HEK293 (cell line): ENCODE measurements at regions not wholly inside any gene's neighbourhood (a gene's known extent, or its start where the extent isn't known, plus 50 kb on each side); places are given as distances from the start of the nearest gene placed in this dataset.
A peak's percentile ranks its signal among the peaks of the same experiment; 100 is the strongest.

ENCODE experiments used
- CTCF ChIA-PET: fragments of 350-600 bp; formaldehyde crosslinking; extraction: SDS; loops from one replicate; lab custom pipeline; 2021; ENCODE audit warnings: antibody characterized with exemption; lab: Yijun Ruan, JAX
- POLR2A ChIA-PET: fragments of 300-600 bp; formaldehyde crosslinking; extraction: SDS; loops from one replicate; lab custom pipeline; 2020; ENCODE audit warnings: antibody characterized with exemption, inconsistent platforms; lab: Yijun Ruan, JAX
- H3K27ac ChIP-seq: fragments of 200-500 bp; sonication (Bioruptor generic); 2 replicates; pipeline ENCODE4 v1.5.1; 2014; ENCODE audit warnings: low read depth, low read length, control low read depth, inconsistent platforms; ENCODE audit errors: extremely low read depth
- H3K36me3 ChIP-seq, 2 experiments: fragments of 200-500 bp in 1 of 2; sonication (Bioruptor generic) in 1 of 2; 1 replicate in 1 of 2; 2 replicates in 1 of 2; pipeline ENCODE4 v1.5.1; 2014 to 2017; ENCODE audit warnings: inconsistent platforms in 2 of 2, low read length in 2 of 2; ENCODE audit not compliant: control insufficient read depth in 2 of 2, insufficient read depth in 1 of 2
- H3K4me1 ChIP-seq: fragments of 200-500 bp; sonication (Bioruptor generic); 2 replicates; pipeline ENCODE4 v1.5.1; 2014; ENCODE audit warnings: mild to moderate bottlenecking, low read length, inconsistent platforms; ENCODE audit not compliant: control insufficient read depth, insufficient read depth
- H3K4me3 ChIP-seq: 2 replicates; pipeline ENCODE4 v1.5.1; 2011; ENCODE audit warnings: low read depth, mild to moderate bottlenecking, control low read depth, low read length, moderate library complexity
- H3K9me3 ChIP-seq: fragments of 200-500 bp; sonication (Bioruptor generic); 2 replicates; pipeline ENCODE4 v1.5.1; 2014; ENCODE audit warnings: low read depth, low read length, inconsistent platforms; ENCODE audit not compliant: control insufficient read depth, insufficient read depth
- HOXC10 ChIP-seq: sonication (generic); formaldehyde crosslinking; IDR thresholded peaks from 2 replicates; pipeline ENCODE4 v1.8.1; 2023; ENCODE audit warnings: mild to moderate bottlenecking, missing genetic modification reagents
- IKZF3 ChIP-seq: fragments of 450-650 bp; IDR thresholded peaks from 2 replicates; pipeline ENCODE4 v1.5.0; 2018; ENCODE audit warnings: missing biosample characterization, mild to moderate bottlenecking, missing genetic modification characterization, moderate library complexity
- OSR2 ChIP-seq: fragments of 450-650 bp; formaldehyde crosslinking; IDR thresholded peaks from 2 replicates; pipeline ENCODE4 v1.5.1; 2016; ENCODE audit warnings: missing biosample characterization, missing genetic modification characterization
- OVOL3 ChIP-seq: fragments of 450-650 bp; formaldehyde crosslinking; IDR thresholded peaks from 2 replicates; pipeline ENCODE4 v1.5.1; 2016; ENCODE audit warnings: missing biosample characterization, missing genetic modification characterization
- SCRT2 ChIP-seq: fragments of 450-650 bp; formaldehyde crosslinking; IDR thresholded peaks from 2 replicates; pipeline ENCODE4 v1.5.1; 2016; ENCODE audit warnings: missing biosample characterization, missing genetic modification characterization
- ZFP69B ChIP-seq: fragments of 450-650 bp; formaldehyde crosslinking; IDR thresholded peaks from 2 replicates; pipeline ENCODE4 v1.5.1; 2016; ENCODE audit warnings: missing biosample characterization, missing genetic modification characterization
- ZNF114 ChIP-seq: fragments of 450-650 bp; formaldehyde crosslinking; IDR thresholded peaks from 2 replicates; pipeline ENCODE4 v1.5.0; 2017; ENCODE audit warnings: missing biosample characterization, missing genetic modification characterization
- ZNF19 ChIP-seq: fragments of 450-650 bp; formaldehyde crosslinking; IDR thresholded peaks from 2 replicates; pipeline ENCODE4; 2016; ENCODE audit warnings: missing biosample characterization, missing genetic modification characterization, low read depth
- ZNF24 ChIP-seq: fragments of 450-650 bp; formaldehyde crosslinking; IDR thresholded peaks from 2 replicates; pipeline ENCODE4 v1.5.1; 2016; ENCODE audit warnings: missing biosample characterization, missing genetic modification characterization
- ZNF366 ChIP-seq: fragments of 450-650 bp; formaldehyde crosslinking; conservative IDR thresholded peaks from 2 replicates; pipeline ENCODE4 v1.5.1; 2016; ENCODE audit warnings: missing biosample characterization, missing genetic modification characterization
- ZNF501 ChIP-seq: fragments of 450-650 bp; formaldehyde crosslinking; IDR thresholded peaks from 2 replicates; pipeline ENCODE4 v1.5.1; 2016; ENCODE audit warnings: missing biosample characterization, missing genetic modification characterization
- ZNF555 ChIP-seq: fragments of 450-650 bp; formaldehyde crosslinking; conservative IDR thresholded peaks from 2 replicates; pipeline ENCODE4 v1.5.1; 2017; ENCODE audit warnings: missing biosample characterization, mild to moderate bottlenecking, missing genetic modification characterization, inconsistent platforms
- ZNF558 ChIP-seq: fragments of 450-650 bp; formaldehyde crosslinking; IDR thresholded peaks from 2 replicates; pipeline ENCODE4 v1.5.1; 2016; ENCODE audit warnings: missing biosample characterization, missing genetic modification characterization
- ZNF596 ChIP-seq: fragments of 450-650 bp; IDR thresholded peaks from 2 replicates; pipeline ENCODE4 v1.5.0; 2018; ENCODE audit warnings: missing biosample characterization, mild to moderate bottlenecking, missing genetic modification characterization, moderate library complexity
- ZNF76 ChIP-seq: fragments of 450-650 bp; formaldehyde crosslinking; IDR thresholded peaks from 2 replicates; pipeline ENCODE4; 2016; ENCODE audit warnings: low read depth, missing biosample characterization, missing genetic modification characterization, borderline replicate concordance
- TF ChIP-seq, protein P1 (sequence below): fragments of 450-650 bp; formaldehyde crosslinking; IDR thresholded peaks from 2 replicates; pipeline ENCODE4 v1.5.1; 2016; ENCODE audit warnings: missing biosample characterization, missing genetic modification characterization
- TF ChIP-seq, protein P2 (sequence below): fragments of 450-650 bp; formaldehyde crosslinking; IDR thresholded peaks from 2 replicates; pipeline ENCODE4 v1.5.1; 2016; ENCODE audit warnings: missing biosample characterization, missing genetic modification characterization
- TF ChIP-seq, protein P3 (sequence below): fragments of 450-650 bp; formaldehyde crosslinking; IDR thresholded peaks from 2 replicates; pipeline ENCODE4 v1.5.1; 2017; ENCODE audit warnings: missing biosample characterization, missing genetic modification characterization
- TF ChIP-seq, protein P4 (sequence below): fragments of 450-650 bp; formaldehyde crosslinking; IDR thresholded peaks from 2 replicates; pipeline ENCODE4 v1.5.1; 2016; ENCODE audit warnings: missing biosample characterization, missing genetic modification characterization
- TF ChIP-seq, protein P5 (sequence below): fragments of 450-650 bp; formaldehyde crosslinking; IDR thresholded peaks from 2 replicates; pipeline ENCODE4; 2016; ENCODE audit warnings: missing biosample characterization, missing genetic modification characterization

DNA sequence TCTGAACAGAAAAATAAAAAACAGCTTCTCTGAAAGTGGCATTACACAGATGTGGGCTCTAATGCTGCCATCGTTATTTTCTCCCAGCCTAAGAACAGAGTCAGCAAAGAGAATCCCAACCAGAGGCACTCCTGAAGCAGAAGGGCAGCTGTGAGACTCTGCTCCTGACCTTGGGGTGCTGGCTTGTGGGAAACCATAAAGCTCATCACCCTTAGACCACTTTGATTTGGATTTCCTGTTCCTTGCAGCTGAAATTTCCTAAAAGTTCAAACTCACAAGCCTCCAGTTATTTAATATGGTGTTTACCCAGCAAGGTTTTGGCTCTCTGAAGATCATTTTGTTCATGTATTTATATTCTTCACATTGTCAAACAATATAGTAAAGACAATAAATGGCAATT lies 814.8 kb downstream of the TNS3 start (continued):
- TF ChIP-seq ZNF596 (tag by site-specific recombination) = no peak
- TF ChIP-seq OSR2 (tag by site-specific recombination) = no peak
- no peak for TF ChIP-seq ZNF555 (tag by site-specific recombination)
- TF ChIP-seq, protein P1, sequence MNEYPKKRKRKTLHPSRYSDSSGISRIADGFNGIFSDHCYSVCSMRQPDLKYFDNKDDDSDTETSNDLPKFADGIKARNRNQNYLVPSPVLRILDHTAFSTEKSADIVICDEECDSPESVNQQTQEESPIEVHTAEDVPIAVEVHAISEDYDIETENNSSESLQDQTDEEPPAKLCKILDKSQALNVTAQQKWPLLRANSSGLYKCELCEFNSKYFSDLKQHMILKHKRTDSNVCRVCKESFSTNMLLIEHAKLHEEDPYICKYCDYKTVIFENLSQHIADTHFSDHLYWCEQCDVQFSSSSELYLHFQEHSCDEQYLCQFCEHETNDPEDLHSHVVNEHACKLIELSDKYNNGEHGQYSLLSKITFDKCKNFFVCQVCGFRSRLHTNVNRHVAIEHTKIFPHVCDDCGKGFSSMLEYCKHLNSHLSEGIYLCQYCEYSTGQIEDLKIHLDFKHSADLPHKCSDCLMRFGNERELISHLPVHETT (tag by site-specific recombination) = no peak
- no peak for TF ChIP-seq ZNF501
- no peak for TF ChIP-seq ZNF558 (tag by site-specific recombination)
- TF ChIP-seq, protein P2, sequence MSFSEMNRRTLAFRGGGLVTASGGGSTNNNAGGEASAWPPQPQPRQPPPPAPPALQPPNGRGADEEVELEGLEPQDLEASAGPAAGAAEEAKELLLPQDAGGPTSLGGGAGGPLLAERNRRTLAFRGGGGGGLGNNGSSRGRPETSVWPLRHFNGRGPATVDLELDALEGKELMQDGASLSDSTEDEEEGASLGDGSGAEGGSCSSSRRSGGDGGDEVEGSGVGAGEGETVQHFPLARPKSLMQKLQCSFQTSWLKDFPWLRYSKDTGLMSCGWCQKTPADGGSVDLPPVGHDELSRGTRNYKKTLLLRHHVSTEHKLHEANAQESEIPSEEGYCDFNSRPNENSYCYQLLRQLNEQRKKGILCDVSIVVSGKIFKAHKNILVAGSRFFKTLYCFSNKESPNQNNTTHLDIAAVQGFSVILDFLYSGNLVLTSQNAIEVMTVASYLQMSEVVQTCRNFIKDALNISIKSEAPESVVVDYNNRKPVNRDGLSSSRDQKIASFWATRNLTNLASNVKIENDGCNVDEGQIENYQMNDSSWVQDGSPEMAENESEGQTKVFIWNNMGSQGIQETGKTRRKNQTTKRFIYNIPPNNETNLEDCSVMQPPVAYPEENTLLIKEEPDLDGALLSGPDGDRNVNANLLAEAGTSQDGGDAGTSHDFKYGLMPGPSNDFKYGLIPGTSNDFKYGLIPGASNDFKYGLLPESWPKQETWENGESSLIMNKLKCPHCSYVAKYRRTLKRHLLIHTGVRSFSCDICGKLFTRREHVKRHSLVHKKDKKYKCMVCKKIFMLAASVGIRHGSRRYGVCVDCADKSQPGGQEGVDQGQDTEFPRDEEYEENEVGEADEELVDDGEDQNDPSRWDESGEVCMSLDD (tag by site-specific recombination) = no peak

DNA sequence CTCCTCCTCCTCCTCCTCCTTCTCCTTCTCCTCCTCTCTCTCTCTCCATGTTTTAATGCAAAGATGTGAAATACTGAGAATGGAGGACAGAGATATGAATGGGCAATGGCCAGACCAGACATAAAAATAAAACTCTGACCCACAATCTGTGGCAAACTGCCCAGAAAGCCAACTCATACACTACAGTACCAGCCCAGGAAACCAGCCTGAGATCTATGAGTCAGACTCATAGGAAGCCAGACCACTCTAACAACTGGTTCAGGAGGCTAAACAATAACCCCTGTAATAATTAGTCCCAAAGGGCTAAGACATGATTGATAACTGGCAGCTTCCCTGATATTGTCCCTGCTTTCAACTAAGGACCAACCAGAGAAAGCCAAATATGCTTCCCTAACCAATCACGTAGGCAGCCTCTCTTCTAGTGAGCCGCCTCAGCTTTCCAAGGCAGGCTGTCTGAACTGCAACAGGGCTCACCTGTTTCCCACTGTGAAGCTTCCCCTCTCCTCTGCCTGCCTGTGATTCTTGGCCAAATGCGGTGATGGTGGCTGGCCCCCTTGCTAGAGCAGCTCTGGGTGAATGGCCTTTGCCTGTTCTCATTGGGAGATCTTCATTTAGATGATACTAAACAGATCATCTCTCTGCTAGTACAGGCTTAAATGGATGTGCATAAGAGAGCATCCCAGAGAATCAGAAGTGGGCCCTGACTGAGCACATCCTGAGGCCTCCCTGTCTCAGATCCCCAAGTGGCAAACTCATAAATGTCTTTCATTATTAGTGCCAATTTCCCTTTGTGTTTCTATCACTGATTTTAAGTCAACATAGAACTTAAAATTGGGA lies 817.6 kb downstream of the TNS3 start:
- Histone ChIP-seq H3K27ac (no peak overlapping the region), H3K9me3 (no peaks in the 10 kb centered on the region), H3K4me3 (no peak overlapping the region), H3K4me1 (no peaks in the 10 kb centered on the region), H3K36me3 (no peaks in the 10 kb centered on the region)
- ChIA-PET CTCF (no interaction called here), POLR2A (no interaction called here)
- no peak for TF ChIP-seq ZNF114 (tag by site-specific recombination)
- peak; percentile 67 for TF ChIP-seq SCRT2 (tag by site-specific recombination)
- TF ChIP-seq ZNF366 (tag by site-specific recombination) = 0 out of 2 replicates have a peak, but pooled peaks have one; percentile 20
- TF ChIP-seq OSR2 (tag by site-specific recombination) = 0 out of 2 replicates have a peak, but pooled peaks have one; percentile 33

DNA sequence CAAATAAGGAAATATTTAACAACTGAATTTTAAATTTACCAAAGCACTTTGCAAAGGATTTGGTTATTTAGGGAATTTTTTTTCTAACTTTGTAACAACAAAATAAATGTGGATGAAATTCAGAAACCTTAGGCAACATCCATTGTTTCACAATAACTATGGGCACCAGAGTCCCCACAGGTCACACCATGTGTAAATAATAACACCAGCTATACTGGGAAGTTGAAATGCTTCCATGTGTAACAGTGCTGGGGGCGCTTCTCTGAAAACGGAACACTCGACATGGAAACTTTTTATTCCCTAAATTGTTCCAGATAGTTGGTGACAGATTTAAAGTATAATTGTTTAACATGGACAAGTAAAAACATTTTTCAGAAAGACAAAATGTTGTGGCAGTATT lies 818.6 kb downstream of the TNS3 start:
- Histone ChIP-seq H3K9me3 (no peaks in the 10 kb centered on the region), H3K4me1 (no peaks in the 10 kb centered on the region), H3K36me3 (no peaks in the 10 kb centered on the region), H3K4me3 (no peak overlapping the region), H3K27ac (no peak overlapping the region)
- ChIA-PET POLR2A (no interaction called here), CTCF (interaction anchor here (0.6 kb wide), 1 partner anchor 841 kb away, joined by 4 read pairs; no protein-coding TSS in a partner anchor)
- TF ChIP-seq, protein P3, sequence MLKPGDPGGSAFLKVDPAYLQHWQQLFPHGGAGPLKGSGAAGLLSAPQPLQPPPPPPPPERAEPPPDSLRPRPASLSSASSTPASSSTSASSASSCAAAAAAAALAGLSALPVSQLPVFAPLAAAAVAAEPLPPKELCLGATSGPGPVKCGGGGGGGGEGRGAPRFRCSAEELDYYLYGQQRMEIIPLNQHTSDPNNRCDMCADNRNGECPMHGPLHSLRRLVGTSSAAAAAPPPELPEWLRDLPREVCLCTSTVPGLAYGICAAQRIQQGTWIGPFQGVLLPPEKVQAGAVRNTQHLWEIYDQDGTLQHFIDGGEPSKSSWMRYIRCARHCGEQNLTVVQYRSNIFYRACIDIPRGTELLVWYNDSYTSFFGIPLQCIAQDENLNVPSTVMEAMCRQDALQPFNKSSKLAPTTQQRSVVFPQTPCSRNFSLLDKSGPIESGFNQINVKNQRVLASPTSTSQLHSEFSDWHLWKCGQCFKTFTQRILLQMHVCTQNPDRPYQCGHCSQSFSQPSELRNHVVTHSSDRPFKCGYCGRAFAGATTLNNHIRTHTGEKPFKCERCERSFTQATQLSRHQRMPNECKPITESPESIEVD (tag by site-specific recombination) = no peak
- no peak for TF ChIP-seq ZNF24
- TF ChIP-seq, protein P1 (tag by site-specific recombination) = no peak
- TF ChIP-seq, protein P4, sequence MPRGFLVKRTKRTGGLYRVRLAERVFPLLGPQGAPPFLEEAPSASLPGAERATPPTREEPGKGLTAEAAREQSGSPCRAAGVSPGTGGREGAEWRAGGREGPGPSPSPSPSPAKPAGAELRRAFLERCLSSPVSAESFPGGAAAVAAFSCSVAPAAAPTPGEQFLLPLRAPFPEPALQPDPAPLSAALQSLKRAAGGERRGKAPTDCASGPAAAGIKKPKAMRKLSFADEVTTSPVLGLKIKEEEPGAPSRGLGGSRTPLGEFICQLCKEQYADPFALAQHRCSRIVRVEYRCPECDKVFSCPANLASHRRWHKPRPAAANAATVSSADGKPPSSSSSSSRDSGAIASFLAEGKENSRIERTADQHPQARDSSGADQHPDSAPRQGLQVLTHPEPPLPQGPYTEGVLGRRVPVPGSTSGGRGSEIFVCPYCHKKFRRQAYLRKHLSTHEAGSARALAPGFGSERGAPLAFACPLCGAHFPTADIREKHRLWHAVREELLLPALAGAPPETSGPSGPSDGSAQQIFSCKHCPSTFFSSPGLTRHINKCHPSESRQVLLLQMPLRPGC (tag by site-specific recombination) = no peak
- TF ChIP-seq ZNF76 (tag by site-specific recombination) = no peak
- no peak for TF ChIP-seq HOXC10 (CRISPR knock-in tag)
- no peak for TF ChIP-seq ZFP69B
- TF ChIP-seq, protein P5, sequence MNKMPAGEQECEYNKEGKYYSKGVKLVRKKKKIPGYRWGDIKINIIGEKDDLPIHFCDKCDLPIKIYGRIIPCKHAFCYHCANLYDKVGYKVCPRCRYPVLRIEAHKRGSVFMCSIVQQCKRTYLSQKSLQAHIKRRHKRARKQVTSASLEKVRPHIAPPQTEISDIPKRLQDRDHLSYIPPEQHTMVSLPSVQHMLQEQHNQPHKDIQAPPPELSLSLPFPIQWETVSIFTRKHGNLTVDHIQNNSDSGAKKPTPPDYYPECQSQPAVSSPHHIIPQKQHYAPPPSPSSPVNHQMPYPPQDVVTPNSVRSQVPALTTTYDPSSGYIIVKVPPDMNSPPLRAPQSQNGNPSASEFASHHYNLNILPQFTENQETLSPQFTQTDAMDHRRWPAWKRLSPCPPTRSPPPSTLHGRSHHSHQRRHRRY (tag by site-specific recombination) = no peak
- TF ChIP-seq OVOL3 (tag by site-specific recombination) = no peak
- no peak for TF ChIP-seq OSR2 (tag by site-specific recombination)
- no peak for TF ChIP-seq ZNF19
- TF ChIP-seq IKZF3 = no peak
